ENCODE measurements at regions not wholly inside any gene's neighbourhood (a gene's known extent, or its start where the extent isn't known, plus 50 kb on each side); places are given as distances from the start of the nearest gene placed in this dataset.

DNA sequence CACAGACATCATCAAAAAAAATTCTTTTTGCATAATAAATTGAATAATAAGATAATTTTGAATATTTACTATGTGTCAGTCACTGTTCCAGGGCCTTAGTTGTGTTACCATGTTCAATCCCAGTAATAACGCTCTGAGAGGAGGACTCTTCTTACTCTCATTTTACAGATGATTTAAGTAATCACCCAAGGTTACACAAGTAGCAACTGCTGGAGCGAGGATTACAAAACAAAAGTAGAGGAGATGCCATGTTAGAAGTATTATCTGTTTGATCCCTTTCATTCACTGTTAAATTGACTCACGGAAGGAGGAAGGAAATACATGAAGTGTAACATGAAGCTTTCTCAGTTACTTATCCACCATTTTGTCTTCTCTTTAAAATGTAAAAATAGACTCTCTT lies 412.8 kb downstream of the NFIB start:
- Histone ChIP-seq H3K4me3 (ENCODE audit: low read length) (no peak overlapping the region), H3K4me1 (ENCODE audit: control insufficient read depth in 2 of 2, insufficient read depth in 2 of 2, low read length in 2 of 2) (no peaks in the 10 kb centered on the region), H3K27ac (ENCODE audit: low read depth, low read length) (no peak overlapping the region), H3K27me3 (ENCODE audit: control insufficient read depth in 2 of 2, insufficient read depth in 2 of 2, low read length in 2 of 2) (no peaks in the 10 kb centered on the region), H3K36me3 (ENCODE audit: control insufficient read depth in 2 of 3, insufficient read depth in 3 of 3, low read length in 3 of 3) (no peaks in the 10 kb centered on the region), H3K9me3 (ENCODE audit: control insufficient read depth in 2 of 3, low read length in 3 of 3) (no peaks in the 10 kb centered on the region)
- Mint-ChIP-seq H3K36me3 (no peaks in the 10 kb centered on the region), H3K27ac (no peak overlapping the region), H3K4me1 (no peaks in the 10 kb centered on the region), H3K4me3 (no peak overlapping the region), H3K9me3 (peaks cover 0 to 10% (median 4%) of the 10 kb centered on the region in 11 donors), H3K27me3 (no peaks in the 10 kb centered on the region)
- ChIA-PET CTCF (no interaction called here), POLR2A (no interaction called here)
- intact Hi-C loops (cut with micrococcal nuclease), result no loop called here
- ATAC-seq (no peak), DNase-seq (no peak)

DNA sequence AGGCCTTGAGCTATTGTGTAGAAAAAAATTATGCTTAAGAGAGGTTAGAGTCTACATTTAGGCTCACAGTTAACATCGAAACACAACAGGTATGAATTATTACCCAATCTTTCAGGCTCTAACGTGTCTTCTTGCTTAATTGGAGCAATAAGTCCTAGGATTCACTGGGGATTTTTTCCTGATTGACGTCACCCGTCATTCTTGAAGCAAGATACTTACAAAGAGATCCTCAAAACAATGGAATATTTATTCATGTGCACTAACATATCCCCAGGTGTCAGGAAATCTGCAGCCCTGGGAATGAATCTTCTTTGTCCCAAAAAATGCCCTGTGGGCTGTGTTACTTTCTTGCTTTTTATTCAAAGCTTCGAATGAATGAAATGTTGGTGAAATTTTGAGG lies 413.5 kb downstream of the NFIB start:
- ChIA-PET POLR2A (no interaction called here), CTCF (no interaction called here)
- Histone ChIP-seq H3K4me1 (ENCODE audit: control insufficient read depth in 2 of 2, insufficient read depth in 2 of 2, low read length in 2 of 2) (no peaks in the 10 kb centered on the region), H3K9me3 (ENCODE audit: control insufficient read depth in 2 of 3, low read length in 3 of 3) (no peaks in the 10 kb centered on the region), H3K4me3 (ENCODE audit: low read length) (no peak overlapping the region), H3K27me3 (ENCODE audit: control insufficient read depth in 2 of 2, insufficient read depth in 2 of 2, low read length in 2 of 2) (no peaks in the 10 kb centered on the region), H3K27ac (ENCODE audit: low read depth, low read length) (no peak overlapping the region), H3K36me3 (ENCODE audit: control insufficient read depth in 2 of 3, insufficient read depth in 3 of 3, low read length in 3 of 3) (no peaks in the 10 kb centered on the region)
- ATAC-seq, result no peak
- Mint-ChIP-seq H3K27ac (no peak overlapping the region), H3K27me3 (no peaks in the 10 kb centered on the region), H3K4me1 (no peaks in the 10 kb centered on the region), H3K36me3 (no peaks in the 10 kb centered on the region), H3K9me3 (peaks cover 0 to 7% (median 2%) of the 10 kb centered on the region in 11 donors), H3K4me3 (no peak overlapping the region)
- intact Hi-C loops (cut with micrococcal nuclease), result no loop called here
- no peak for DNase-seq

DNA sequence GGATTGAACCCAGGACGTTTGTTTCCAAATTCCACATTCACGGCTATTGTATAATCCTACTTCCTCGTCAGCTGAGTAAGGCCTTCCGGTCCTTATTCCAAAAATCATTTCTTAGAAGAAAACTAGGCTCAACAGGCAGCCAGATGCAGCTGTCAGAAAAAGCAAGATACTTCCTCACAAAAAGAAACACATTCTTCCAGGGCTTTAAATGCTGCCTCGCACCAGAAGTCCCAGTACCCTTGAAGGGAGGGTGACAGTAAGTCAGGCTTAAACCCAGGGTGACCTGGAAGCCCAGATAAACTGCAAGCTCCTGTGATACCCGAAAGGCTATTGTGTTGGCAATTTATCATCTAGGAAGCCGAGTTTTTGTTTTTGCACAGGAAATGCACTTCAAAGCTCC lies 414.0 kb downstream of the NFIB start:
- no peak for DNase-seq
- no peaks in the 10 kb centered on the region for H3K9me3 ChIP-seq (ENCODE audit: control insufficient read depth in 2 of 3, low read length in 3 of 3)
- no peaks in the 10 kb centered on the region for H3K36me3 ChIP-seq (ENCODE audit: control insufficient read depth in 2 of 3, insufficient read depth in 3 of 3, low read length in 3 of 3)
- H3K27ac Mint-ChIP-seq, result no peak overlapping the region
- H3K4me3 Mint-ChIP-seq, result no peak overlapping the region
- ATAC-seq, result no peak
- ChIA-PET CTCF (no interaction called here), POLR2A (no interaction called here)
- no peaks in the 10 kb centered on the region for H3K4me1 Mint-ChIP-seq
- H3K27ac ChIP-seq (ENCODE audit: low read depth, low read length), result no peak overlapping the region
- no peaks in the 10 kb centered on the region for H3K36me3 Mint-ChIP-seq
- H3K4me3 ChIP-seq (ENCODE audit: low read length), result no peak overlapping the region
- H3K9me3 Mint-ChIP-seq, result peaks cover 0 to 9% (median 2%) of the 10 kb centered on the region in 11 donors
- no peaks in the 10 kb centered on the region for H3K27me3 Mint-ChIP-seq
- H3K4me1 ChIP-seq (ENCODE audit: control insufficient read depth in 2 of 2, insufficient read depth in 2 of 2, low read length in 2 of 2), result no peaks in the 10 kb centered on the region
- intact Hi-C loops (cut with micrococcal nuclease), result no loop called here
- H3K27me3 ChIP-seq (ENCODE audit: control insufficient read depth in 2 of 2, insufficient read depth in 2 of 2, low read length in 2 of 2), result no peaks in the 10 kb centered on the region

DNA sequence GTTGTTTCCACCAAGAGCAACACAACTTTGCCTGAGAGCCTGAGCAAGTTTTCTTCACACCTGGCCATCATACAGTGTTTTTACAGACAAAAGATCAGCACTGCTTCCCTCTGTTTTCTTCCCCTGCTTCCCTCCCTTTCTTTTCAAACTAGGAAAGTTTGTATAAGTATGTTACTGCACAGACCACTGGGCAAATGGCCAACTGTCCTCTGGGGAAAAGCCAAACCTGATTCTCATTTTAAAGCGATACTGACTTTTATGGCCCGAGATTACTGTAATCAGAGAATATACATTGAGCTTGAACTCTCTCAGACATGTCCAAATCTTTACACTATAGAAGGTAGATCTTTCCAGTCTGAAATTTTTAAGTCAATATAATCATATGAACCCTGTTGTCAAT lies 415.0 kb downstream of the NFIB start:
- Mint-ChIP-seq H3K36me3 (no peaks in the 10 kb centered on the region), H3K4me3 (no peak overlapping the region), H3K27ac (no peak overlapping the region), H3K4me1 (no peaks in the 10 kb centered on the region), H3K9me3 (peaks cover 0 to 9% (median 2%) of the 10 kb centered on the region in 11 donors), H3K27me3 (no peaks in the 10 kb centered on the region)
- CTCF ChIA-PET, result no interaction called here
- no peak overlapping the region for H3K27ac ChIP-seq (ENCODE audit: low read depth, low read length)
- H3K36me3 ChIP-seq (ENCODE audit: control insufficient read depth in 2 of 3, insufficient read depth in 3 of 3, low read length in 3 of 3), result no peaks in the 10 kb centered on the region
- intact Hi-C loops (cut with micrococcal nuclease), result no loop called here
- H3K4me3 ChIP-seq (ENCODE audit: low read length), result no peak overlapping the region
- no peaks in the 10 kb centered on the region for H3K27me3 ChIP-seq (ENCODE audit: control insufficient read depth in 2 of 2, insufficient read depth in 2 of 2, low read length in 2 of 2)
- DNase-seq (no peak), ATAC-seq (no peak)
- H3K9me3 ChIP-seq (ENCODE audit: control insufficient read depth in 2 of 3, low read length in 3 of 3), result no peaks in the 10 kb centered on the region
- POLR2A ChIA-PET, result no interaction called here
- no peaks in the 10 kb centered on the region for H3K4me1 ChIP-seq (ENCODE audit: control insufficient read depth in 2 of 2, insufficient read depth in 2 of 2, low read length in 2 of 2)

DNA sequence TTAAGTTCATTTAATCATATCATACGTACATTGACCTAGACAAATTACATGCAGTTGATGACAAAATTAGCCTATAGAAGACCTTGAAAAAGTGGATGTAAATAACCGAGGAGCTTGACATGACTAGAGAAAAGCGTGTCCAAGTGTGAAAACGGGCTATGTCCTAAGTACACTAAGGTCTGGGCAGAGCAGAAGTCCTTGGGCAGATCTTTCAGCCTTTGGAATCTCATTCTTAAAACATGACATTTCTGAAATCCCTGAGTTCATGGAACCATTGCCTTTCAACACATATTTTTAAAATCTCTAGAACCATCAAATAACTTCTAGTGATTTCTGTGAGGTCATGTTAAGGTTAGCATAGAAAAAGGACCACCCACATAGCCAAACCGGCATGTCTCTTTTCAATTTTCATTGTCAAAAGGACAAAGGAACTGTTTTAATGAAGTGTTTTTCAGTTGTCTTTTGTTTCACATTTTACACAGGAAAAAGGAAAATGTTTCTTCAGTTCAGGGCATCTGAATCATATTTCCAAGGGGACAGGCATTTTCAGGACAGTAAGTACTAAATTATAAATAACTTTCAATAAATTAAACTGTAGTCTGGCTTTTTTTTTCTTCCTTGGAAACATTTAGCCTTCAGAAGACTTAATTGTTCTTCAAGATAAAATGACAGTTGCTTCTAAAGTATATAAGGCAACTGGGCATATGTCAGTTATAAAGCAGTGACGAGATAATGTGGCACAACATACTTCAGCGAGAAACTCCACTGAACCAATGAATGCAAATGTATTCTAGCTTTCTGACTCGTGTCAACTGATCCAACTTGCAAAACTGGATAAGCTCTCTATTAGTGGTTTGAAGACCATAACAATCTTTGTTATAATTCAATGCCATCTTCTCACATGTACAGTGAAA lies 416.8 kb downstream of the NFIB start:
- Histone ChIP-seq H3K9me3 (ENCODE audit: control insufficient read depth in 2 of 3, low read length in 3 of 3) (no peaks in the 10 kb centered on the region), H3K27me3 (ENCODE audit: control insufficient read depth in 2 of 2, insufficient read depth in 2 of 2, low read length in 2 of 2) (no peaks in the 10 kb centered on the region), H3K4me3 (ENCODE audit: low read length) (no peak overlapping the region), H3K27ac (ENCODE audit: low read depth, low read length) (no peak overlapping the region), H3K4me1 (ENCODE audit: control insufficient read depth in 2 of 2, insufficient read depth in 2 of 2, low read length in 2 of 2) (no peaks in the 10 kb centered on the region), H3K36me3 (ENCODE audit: control insufficient read depth in 2 of 3, insufficient read depth in 3 of 3, low read length in 3 of 3) (no peaks in the 10 kb centered on the region)
- ATAC-seq (no peak), DNase-seq (no peak)
- intact Hi-C loops (cut with micrococcal nuclease), result no loop called here
- ChIA-PET CTCF (no interaction called here), POLR2A (no interaction called here)
- Mint-ChIP-seq H3K9me3 (peaks cover 0 to 16% (median 0%) of the 10 kb centered on the region in 11 donors), H3K27ac (no peak overlapping the region), H3K4me1 (no peaks in the 10 kb centered on the region), H3K27me3 (no peaks in the 10 kb centered on the region), H3K36me3 (no peaks in the 10 kb centered on the region), H3K4me3 (no peak overlapping the region)

DNA sequence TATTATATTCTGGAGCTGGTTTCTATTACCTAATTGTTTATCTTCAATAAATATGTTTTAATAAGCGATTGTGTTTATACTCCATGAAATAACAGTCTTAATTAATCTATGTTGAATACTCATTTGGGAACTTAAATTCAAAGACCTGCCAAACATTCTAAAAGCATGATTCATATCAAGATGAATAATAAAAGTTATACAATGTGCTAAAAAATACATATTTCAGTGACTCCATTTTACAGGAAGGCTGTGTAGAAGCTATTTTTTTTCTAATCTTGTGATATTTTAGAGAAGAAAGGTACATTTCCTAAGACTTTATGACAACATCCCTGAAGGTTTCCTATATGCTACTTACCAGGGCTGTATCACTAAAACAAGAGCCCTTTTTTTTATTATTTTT lies 417.9 kb downstream of the NFIB start:
- DNase-seq (no peak), ATAC-seq (no peak)
- Mint-ChIP-seq H3K4me3 (no peak overlapping the region), H3K4me1 (no peaks in the 10 kb centered on the region), H3K27me3 (no peaks in the 10 kb centered on the region), H3K9me3 (peaks cover 0 to 18% (median 2%) of the 10 kb centered on the region in 11 donors), H3K36me3 (no peaks in the 10 kb centered on the region), H3K27ac (no peak overlapping the region)
- no peak overlapping the region for H3K4me3 ChIP-seq (ENCODE audit: low read length)
- no peak overlapping the region for H3K27ac ChIP-seq (ENCODE audit: low read depth, low read length)
- intact Hi-C loops (cut with micrococcal nuclease), result no loop called here
- POLR2A ChIA-PET, result no interaction called here
- no peaks in the 10 kb centered on the region for H3K9me3 ChIP-seq (ENCODE audit: control insufficient read depth in 2 of 3, low read length in 3 of 3)
- CTCF ChIA-PET, result interaction anchor here (1.0 kb wide), 1 partner anchor 11 kb away, joined by 3 read pairs; no protein-coding TSS in a partner anchor
- H3K4me1 ChIP-seq (ENCODE audit: control insufficient read depth in 2 of 2, insufficient read depth in 2 of 2, low read length in 2 of 2), result no peaks in the 10 kb centered on the region
- no peaks in the 10 kb centered on the region for H3K27me3 ChIP-seq (ENCODE audit: control insufficient read depth in 2 of 2, insufficient read depth in 2 of 2, low read length in 2 of 2)
- H3K36me3 ChIP-seq (ENCODE audit: control insufficient read depth in 2 of 3, insufficient read depth in 3 of 3, low read length in 3 of 3), result no peaks in the 10 kb centered on the region

DNA sequence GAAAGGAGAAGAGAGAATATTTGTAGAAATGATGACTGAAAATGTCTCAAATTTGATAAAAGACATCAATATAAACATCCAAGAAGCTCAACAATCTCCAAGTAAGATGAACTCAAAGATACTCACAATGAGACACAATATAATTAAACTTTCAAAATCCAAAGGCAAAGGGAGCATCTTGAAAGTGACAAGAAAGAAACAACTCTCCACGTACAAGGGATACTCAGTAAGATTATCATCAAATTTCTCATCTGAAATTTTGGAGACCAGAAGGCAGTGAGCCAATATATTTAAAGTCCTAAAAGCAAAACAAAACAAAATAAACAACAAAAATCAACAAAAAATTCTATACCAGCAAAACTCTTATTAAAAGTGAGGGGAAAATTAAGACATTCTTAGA lies 428.7 kb downstream of the NFIB start:
- Mint-ChIP-seq H3K27ac (no peak overlapping the region), H3K9me3 (peaks cover 0 to 44% (median 13%) of the 10 kb centered on the region in 11 donors), H3K36me3 (peaks cover 0 to 3% (median 0%) of the 10 kb centered on the region in 5 donors), H3K27me3 (no peaks in the 10 kb centered on the region), H3K4me3 (no peak overlapping the region), H3K4me1 (no peaks in the 10 kb centered on the region)
- ChIA-PET CTCF (no interaction called here), POLR2A (no interaction called here)
- ATAC-seq (no peak), DNase-seq (no peak)
- H3K27me3 ChIP-seq (ENCODE audit: control insufficient read depth in 2 of 2, insufficient read depth in 2 of 2, low read length in 2 of 2), result no peaks in the 10 kb centered on the region
- no peak overlapping the region for H3K4me3 ChIP-seq (ENCODE audit: low read length)
- H3K4me1 ChIP-seq (ENCODE audit: control insufficient read depth in 2 of 2, insufficient read depth in 2 of 2, low read length in 2 of 2), result no peaks in the 10 kb centered on the region
- H3K9me3 ChIP-seq (ENCODE audit: control insufficient read depth in 2 of 3, low read length in 3 of 3), result no peaks in the 10 kb centered on the region
- intact Hi-C loops (cut with micrococcal nuclease), result no loop called here
- no peaks in the 10 kb centered on the region for H3K36me3 ChIP-seq (ENCODE audit: control insufficient read depth in 2 of 3, insufficient read depth in 3 of 3, low read length in 3 of 3)
- no peak overlapping the region for H3K27ac ChIP-seq (ENCODE audit: low read depth, low read length)
